HG03108 (cell line): ENCODE measurements at regions not wholly inside any gene's neighbourhood (a gene's known extent, or its start where the extent isn't known, plus 50 kb on each side); places are given as distances from the start of the nearest gene placed in this dataset.
"Not testable (repeated sequence)": the region's sequence is repeated elsewhere in the genome, so short reads cannot be mapped to it uniquely, and the experiment has no call there.

Experiments used
- ATAC-seq: cut with Tn5 transposase; IDR thresholded peaks from one replicate; pipeline ENCODE4 v1.9.1; 2021; ENCODE audit warnings: moderate library complexity; ENCODE audit not compliant: unreplicated experiment

DNA sequence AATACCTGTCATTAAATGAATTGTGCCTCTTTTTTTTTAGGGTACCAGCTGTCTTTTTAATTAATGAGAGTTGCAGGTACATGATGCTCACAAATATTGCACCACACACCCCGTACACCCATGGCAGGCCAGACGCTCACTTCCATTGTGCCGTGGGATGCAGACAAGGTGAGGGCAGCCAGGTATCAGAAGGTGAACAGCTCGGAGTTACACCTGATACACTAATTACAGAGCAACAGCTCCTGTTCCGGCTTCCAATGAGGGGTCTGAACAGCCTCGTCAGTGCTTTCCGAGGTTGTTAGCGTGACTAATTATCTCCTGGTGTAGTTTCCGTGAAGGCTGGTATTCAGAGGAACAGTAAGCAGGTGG lies 442.8 kb downstream of the ZNF516 start:
- ATAC-seq: no peak

DNA sequence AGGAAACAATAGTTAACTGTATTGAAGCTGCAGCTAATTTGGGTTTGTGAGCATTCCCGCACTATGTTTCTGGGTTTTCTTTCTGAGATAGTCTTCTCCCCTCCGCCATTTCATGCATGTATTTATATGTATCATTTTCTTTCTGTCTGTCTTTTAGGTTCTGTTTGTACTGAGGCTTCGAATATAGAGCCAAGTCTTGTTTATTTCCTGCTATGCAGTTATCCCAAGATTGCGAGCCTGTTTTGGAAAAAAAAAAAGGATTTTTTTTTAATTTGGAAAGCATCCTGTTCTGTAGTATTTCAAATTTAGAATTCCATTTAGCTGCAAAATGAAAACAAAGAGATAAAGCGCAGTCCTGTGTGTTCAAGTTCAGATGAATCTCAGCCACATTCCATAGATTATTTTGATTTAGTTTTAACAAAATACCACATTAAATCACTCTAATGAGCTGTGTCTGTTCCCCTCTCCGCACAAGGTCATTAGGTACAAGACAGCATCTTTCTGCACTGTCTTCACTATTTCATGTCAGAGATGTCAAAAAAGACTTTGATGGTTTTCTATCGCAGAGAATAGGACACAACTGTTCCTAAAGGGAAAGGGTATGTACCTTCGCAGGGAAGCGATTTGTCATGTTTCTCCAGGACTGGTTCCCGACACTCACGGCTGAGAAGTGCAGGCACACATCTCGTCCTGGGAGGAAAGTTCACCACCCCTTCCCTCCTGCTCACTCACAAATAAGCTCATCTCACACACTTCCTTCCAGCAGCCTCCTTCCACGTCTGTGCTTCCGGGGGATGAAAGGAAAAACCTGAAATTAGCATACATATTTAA lies 443.4 kb downstream of the ZNF516 start:
- no peak for ATAC-seq

DNA sequence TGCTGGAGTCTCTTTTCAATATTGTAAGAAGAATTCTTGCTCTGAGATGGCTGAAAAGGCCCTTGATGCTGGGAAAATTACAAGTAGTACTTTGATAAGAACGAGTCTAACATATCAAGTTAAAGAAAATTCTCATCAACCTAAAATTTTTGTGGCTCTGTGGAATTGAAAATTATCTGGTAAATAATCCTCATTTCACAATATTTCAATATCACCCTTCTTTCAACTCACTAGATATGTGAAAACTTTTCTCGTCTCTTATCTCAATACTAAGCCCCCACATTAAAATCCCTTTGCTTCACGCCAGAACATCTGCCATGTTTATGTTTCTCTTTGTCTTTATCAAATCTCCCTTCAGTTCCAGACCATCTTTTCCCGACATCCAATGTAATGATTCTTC lies 448.8 kb downstream of the ZNF516 start:
- ATAC-seq: no peak

DNA sequence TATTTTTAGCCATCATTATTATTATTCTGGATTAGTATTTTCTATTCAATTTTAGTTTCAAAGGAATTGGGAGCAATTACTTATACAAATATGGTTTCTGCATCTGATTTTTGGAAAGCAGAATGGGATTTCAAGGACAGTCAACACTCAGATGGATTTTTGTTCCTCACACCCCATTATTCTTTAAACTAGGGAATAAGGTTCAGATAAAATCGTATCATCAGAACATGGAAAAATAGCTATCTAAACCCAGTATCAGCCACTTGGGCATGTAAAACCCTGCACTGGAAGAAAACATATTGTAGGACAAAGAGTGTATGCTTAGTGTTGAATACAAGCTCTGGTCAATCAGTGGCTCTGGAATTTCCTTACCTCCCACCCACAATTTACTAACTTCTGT lies 452.5 kb downstream of the ZNF516 start:
- no peak for ATAC-seq

DNA sequence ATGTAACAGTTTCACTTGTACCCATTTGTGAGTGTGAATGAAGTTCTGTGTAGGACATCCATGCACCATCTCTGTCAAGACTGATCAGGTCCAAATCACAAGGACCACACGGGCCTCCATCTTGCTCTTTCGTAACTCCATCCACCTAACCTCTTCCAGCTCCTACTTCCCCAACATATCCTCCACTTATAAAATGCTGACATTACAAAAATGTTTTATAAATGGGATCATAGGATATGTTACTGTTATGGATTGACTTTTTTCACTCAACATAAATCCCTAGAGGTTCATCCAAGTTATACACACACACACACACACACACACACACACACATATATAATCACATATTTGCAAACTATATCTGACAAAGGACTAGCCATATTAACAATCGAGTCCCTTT lies 476.8 kb downstream of the ZNF516 start:
- no peak for ATAC-seq

DNA sequence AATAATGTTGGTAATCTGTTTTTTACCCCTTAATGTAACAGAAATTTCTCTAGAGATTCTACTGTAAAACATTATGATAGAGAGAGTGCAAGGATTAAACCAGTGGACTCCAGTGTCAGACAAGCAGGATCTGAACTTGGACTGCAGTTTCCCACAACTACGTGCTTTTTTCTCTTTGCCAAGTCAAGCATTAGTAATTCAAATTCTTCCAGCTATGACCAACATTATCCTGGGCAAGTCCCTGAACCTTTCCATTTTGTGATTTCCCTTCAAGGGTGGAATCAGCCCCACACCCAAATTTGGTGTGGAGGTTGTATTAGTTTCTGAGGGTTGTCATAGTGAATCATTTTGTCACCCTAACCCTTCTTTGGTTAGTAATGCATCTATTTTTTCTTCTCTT lies 482.0 kb downstream of the ZNF516 start:
- ATAC-seq: no peak

DNA sequence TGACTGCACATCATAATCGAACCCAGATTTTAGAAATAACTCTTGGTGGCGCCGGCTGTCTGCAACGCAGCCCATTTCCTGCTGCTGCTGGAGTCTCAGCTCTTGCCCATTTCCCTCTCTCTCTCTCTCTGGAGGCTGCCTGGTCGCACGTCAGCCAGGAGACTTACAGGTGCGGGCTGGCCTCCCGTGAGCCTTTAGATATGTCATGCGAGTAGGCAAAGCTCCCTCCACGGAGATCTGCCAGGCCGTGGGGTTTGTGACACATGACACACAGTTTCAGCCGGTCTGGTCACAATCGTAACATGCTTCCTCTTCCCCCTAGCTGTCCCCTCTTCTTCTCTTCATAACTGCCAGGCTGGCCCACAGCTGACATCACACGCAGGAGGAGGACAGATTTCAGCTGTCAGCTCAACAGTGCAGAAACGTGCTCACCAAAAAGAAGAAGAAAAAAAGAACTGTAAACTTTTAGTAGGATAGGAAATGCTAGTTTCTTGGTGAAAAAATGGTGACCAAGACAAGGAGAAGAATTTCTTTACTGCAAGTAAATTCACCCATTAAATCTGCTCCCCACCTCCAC lies 489.3 kb downstream of the ZNF516 start:
- ATAC-seq: no peak

DNA sequence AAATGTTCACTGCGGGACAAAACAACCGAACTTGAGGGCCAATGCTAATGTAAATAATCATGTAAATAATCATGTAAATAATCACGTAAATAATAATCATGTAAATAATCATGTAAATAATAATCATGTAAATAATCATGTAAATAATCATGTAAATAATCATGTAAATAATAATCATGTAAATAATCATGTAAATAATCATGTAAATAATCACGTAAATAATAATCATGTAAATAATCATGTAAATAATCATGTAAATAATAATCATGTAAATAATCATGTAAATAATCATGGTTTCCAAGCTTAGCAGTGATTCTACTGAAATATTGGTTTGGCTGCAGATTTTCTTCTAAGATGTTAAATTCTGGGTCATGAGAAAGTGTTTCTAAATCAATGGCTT lies 507.1 kb downstream of the ZNF516 start:
- ATAC-seq: not testable (repeated sequence)

DNA sequence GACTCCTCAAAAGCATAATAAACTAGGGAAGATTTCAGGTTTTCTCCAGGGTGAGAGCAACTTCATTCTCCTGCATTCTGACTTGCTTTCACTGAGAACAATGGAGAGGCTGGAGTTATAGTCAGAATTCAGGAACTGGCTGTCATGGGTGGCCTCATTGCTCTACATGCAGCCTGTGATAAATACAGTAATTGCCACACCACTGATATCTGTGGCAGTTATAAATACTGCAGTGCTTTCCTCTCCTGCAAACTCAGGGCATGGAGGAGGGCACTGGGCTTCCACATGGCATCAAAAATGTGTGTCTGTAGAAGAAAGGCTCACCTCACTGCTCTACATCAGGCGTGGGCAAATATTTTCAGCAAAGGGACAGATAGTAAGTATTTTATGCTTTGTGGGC lies 510.2 kb downstream of the ZNF516 start:
- ATAC-seq: no peak

DNA sequence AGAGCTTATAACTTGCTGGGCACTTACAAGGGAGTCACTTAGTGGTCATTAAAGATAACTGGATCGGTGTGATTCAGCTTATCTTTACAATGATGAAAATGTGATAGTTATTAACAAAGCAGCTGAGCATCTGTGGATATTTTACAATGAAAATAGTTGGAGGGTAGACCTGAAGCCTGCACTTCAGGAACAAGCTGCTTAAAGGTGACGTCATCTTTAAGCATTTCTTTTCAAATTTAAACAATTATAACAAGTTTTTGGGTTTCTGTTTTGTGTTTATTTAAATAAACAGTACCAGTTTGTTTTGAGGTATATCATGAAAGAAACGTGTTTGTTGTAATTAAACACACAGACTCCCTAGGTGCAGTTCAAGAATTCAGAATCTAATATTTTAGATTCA lies 513.9 kb downstream of the ZNF516 start:
- no peak for ATAC-seq

DNA sequence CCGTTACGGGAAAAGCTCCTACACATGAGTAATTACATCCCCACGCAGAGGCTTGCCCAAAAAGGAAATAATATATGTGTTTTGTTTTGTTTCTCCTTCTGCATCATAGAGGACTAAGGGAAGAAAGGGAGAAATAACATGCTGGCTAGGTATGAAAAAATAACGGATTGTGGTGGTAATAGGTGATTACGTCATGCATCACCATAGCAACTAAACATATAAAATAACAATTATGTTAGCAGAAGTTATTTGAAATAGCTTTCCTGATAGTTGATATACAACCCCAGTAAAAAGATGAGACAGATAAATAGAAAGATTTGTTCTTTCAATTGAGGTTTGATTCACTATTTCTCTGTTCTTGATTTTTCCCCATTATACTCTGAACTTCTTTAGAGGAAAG lies 518.0 kb downstream of the ZNF516 start:
- ATAC-seq: no peak

DNA sequence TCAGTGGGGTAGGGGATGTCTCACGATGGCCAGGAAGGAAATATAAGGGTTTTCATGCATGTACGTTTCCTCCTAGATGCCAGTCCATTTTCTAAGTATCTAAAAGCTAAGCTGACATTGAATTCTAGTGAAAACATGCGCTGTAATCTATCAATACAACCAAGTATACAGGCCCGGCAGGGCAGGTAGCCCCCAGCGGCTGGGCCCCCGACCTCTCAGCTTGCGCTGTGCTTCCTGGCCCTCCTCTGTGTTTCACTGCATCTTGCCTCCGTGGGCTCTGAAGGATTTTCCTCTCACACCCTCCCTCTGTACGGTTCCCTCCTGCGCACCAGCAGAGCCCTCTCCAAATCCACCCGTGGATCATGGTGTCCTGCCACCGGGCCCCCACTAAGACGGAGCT lies 524.8 kb downstream of the ZNF516 start:
- no peak for ATAC-seq

DNA sequence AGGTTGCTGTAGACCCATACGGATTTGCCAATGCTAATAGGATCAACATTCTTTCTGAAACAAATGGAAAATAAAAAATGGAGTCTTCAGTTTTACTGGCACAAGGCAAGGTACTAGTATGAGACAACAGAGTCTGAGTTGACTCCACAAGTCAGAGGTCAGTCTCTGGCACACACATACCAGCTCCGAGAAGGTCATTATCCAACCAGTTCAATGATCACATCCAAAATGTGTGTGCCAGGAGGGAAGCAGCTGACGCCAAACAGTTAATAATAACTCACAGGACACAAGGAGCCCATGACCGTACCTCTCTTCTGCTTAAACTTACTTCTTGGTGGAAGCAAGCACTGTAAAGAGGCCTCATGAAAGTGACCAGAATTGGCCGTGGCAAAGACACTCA lies 528.6 kb downstream of the ZNF516 start:
- no peak for ATAC-seq

DNA sequence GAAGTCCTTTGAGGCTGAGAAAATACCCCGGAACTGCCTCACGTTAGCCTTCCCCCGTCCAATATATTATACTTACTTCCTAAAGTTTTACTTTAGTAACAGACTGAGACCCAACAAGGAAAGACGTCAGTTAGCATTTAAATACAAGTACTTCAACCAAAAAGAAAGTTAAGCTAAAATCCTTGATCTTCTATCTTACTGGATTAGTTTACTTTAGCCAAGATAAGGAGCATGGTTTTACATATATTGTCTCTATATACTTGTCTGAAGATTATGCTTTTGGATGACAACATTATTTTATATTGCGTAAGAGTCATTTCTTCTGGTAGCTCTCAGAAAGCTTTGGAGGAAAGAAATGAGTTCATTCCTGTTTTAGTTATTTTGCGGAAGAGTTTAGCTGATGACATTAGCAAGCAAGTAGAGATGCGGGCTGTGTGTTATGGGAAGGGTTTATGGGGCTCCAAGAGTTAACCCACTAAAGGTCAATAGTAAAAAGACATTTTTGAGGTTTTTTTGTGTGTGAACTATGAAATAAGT lies 532.9 kb downstream of the ZNF516 start:
- ATAC-seq: no peak

DNA sequence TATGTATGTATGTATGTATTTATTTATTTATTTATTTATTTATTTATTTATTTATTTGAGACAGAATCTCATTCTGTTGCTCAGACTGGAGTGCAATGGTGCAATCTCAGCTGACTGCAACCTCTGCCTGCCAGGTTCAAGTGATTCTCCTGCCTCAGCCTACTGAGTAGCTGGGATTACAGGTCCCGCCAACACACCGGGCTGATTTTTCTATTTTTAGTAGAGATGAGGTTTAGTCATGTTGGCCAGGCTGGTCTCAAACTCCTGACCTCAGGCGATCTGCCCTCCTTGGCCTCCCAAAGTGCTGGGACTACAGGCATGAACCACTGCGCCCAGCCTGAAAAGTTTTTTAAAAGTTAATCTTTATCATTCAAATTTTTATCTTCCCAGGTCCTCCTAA lies 532.9 kb upstream of the SMIM21 start:
- ATAC-seq: not testable (repeated sequence)

DNA sequence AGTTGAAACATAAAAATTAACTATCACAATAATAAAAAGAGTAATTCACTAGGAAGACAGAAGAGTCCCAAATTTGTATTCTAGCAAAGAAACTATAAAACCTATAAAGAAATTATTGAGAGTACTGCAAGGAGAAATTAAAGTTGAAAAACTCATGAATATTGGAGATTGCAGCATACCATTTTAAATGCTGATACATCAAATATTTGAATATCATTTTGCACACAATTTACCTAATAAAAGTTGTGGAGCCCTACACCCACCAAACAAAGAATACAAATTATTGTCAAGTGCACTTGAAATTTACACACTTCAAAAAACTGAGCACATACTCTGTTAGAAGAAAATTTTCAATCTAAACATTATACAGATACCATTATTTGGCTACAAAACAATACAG lies 531.6 kb upstream of the SMIM21 start:
- no peak for ATAC-seq

DNA sequence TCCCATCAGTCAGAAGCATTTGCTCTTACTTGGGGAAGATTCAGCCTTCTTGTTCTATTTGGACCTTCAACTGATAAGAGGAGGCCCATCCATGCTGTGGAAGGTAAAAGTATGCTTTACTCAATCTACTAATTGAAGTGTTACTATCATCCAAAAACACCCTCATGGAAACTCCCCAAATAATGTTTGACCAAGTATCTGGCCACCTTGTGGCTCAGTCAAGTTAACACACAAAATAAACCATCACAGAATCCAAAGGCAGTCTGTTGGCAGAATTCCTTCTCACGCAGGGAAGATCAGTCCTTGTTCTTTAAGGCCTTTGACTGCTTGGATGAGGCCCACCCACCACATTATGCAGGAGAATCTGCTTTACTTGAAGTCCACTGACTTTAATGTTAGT lies 531.2 kb upstream of the SMIM21 start:
- ATAC-seq: no peak

DNA sequence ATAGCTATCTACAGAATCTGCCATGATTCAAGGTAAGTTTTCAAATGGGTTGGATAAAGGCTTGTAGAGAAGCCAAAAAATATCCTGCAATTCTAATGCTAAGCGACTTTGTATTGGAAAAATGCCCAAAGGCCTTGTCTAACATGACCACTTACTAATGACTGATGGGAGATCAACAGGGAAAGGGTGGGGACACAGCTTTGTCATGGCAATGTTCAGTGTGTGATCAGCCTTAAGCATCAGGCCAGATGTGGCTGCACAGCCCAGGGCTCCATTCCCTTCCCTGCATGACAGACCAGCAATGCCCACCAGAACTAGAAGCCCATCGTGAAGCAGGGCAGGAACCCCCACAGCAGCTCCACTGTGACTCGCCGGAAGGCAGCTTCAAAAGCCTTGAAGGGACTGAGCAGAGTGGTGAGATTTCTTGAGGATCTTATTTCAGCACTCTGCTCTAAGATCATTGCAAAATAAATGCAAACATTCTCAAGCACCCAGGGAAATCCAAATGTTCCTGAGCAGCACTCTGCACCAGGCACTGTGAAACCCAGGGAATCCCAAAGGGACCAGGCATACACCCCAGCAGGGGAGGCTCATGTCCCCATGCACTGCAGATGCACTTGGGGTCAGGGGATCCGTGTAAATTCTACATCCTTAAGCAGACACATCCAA lies 517.9 kb upstream of the SMIM21 start:
- ATAC-seq: no peak

DNA sequence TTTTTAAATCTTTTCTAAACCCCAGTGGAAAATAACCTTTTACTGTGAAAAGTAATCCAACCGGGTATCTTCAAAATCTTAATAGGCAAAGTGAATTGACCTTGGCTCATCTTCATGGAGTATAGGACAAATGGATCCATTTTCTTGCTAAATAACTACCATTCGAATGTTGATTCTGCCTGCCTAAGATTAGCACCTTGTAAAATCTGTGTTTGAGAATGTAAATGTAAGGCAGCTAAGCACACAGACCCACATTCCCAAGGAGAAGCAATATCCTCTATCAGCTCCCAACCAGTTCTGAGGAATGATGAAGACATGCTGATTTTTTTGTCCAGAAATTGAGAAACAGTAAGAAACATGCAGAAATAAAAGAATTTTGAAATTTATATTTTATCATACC lies 509.8 kb upstream of the SMIM21 start:
- ATAC-seq: no peak

DNA sequence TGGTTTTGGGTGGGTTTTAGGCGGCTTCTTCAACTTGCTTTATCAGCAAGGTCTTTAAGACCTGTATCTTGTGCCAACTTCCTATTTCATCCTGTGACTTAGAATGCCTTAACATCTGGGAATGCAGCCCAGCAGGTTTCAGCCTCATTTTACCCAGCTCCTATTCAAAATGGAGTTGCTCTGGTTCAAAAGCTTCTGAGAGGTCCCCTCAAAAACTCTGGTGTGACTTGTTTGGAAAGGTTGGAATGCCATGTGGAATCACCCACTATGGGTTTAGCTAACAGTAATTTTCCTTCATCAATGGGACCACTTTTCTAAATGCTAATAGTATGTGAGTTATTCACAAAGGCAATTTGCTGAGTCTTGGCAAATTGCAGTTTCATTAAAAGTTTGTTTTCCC lies 509.4 kb upstream of the SMIM21 start:
- ATAC-seq: no peak

DNA sequence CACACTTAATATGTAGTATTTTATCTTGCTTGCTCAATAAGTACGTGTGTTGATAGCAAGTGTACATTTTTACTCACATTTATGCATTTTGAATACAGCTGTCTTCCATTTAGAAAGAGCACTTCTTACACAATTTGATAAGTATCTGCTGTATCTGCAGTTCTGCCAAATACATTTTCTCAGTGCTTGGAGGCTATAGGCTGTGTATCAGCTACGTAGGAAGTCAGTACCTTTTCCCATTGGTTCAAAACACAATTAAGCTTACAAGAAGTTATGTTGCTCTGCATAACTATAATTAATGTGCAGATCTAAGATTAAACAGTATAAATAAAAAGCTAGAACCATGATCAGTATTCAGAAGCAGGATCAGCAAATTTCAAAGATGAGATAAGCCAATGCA lies 503.6 kb upstream of the SMIM21 start:
- no peak for ATAC-seq

DNA sequence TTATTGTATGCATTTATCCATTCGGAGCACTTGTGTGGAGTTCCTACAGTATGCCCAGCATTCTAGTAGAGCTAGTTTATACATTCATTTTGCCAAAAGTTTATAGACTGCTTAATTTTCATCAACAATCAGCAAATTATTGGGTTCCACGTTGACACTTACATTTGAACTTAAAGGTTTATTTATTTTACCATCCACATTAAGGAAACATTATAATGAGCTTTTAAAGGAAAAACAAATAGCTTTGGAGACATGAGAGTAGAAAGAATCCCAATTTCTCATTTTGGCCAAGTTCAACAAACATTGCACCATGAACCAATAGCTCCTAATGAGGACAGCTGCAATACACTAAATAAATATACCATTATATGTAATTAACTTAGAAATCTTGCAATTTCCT lies 501.2 kb upstream of the SMIM21 start:
- no peak for ATAC-seq
